ENCODE measurements at regions not wholly inside any gene's neighbourhood (a gene's known extent, or its start where the extent isn't known, plus 50 kb on each side); places are given as distances from the start of the nearest gene placed in this dataset.

GRCh38 chr1:73167009-73167657 lies 884.8 kb upstream of the NEGR1 start:
- Mint-ChIP-seq H3K36me3 (ENCODE audit: low read depth) (no peaks in the 10 kb centered on the region), H3K27ac (no peak overlapping the region), H3K4me3 (no peak overlapping the region), H3K9me3 (no peaks in the 10 kb centered on the region), H3K27me3 (ENCODE audit: low read depth, poor library complexity) (peaks cover 4% of the 10 kb centered on the region), H3K4me1 (no peaks in the 10 kb centered on the region)
- TF ChIP-seq, protein P1, sequence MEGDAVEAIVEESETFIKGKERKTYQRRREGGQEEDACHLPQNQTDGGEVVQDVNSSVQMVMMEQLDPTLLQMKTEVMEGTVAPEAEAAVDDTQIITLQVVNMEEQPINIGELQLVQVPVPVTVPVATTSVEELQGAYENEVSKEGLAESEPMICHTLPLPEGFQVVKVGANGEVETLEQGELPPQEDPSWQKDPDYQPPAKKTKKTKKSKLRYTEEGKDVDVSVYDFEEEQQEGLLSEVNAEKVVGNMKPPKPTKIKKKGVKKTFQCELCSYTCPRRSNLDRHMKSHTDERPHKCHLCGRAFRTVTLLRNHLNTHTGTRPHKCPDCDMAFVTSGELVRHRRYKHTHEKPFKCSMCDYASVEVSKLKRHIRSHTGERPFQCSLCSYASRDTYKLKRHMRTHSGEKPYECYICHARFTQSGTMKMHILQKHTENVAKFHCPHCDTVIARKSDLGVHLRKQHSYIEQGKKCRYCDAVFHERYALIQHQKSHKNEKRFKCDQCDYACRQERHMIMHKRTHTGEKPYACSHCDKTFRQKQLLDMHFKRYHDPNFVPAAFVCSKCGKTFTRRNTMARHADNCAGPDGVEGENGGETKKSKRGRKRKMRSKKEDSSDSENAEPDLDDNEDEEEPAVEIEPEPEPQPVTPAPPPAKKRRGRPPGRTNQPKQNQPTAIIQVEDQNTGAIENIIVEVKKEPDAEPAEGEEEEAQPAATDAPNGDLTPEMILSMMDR (IDR thresholded peaks at IDR 0.05): no peak
- no peak for DNase-seq

DNA sequence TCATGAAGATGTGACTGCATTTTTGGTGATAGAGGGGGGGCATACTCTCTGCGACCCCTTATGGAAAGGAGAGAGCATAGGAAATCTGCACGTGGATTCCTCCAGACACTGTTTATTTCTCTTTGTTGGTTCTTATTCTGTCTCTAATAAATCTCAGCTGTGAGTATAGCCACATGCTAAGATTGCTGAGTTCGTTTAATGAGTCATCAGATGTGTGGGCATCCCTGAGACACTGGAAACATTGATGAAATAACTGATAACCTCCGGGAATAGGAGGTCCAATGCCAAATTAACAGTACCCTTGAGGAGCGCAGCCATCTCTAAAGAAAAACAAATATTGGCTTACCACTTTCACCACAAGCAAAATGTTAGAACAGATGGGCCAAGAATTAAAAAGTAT lies 880.2 kb upstream of the NEGR1 start:
- no peak for DNase-seq
- peaks cover 8% of the 10 kb centered on the region for H3K27me3 Mint-ChIP-seq (ENCODE audit: low read depth, poor library complexity)
- H3K36me3 Mint-ChIP-seq (ENCODE audit: low read depth): no peaks in the 10 kb centered on the region
- TF ChIP-seq, protein P1 (IDR thresholded peaks at IDR 0.05): no peak
- H3K9me3 Mint-ChIP-seq: no peaks in the 10 kb centered on the region
- no peaks in the 10 kb centered on the region for H3K4me1 Mint-ChIP-seq
- H3K27ac Mint-ChIP-seq: no peak overlapping the region
- no peak overlapping the region for H3K4me3 Mint-ChIP-seq

GRCh38 chr1:73161418-73161817 lies 879.1 kb upstream of the NEGR1 start:
- TF ChIP-seq, protein P1 (IDR thresholded peaks at IDR 0.05): no peak
- peaks cover 8% of the 10 kb centered on the region for H3K27me3 Mint-ChIP-seq (ENCODE audit: low read depth, poor library complexity)
- H3K9me3 Mint-ChIP-seq: no peaks in the 10 kb centered on the region
- H3K4me1 Mint-ChIP-seq: no peaks in the 10 kb centered on the region
- no peaks in the 10 kb centered on the region for H3K36me3 Mint-ChIP-seq (ENCODE audit: low read depth)
- H3K27ac Mint-ChIP-seq: no peak overlapping the region
- H3K4me3 Mint-ChIP-seq: no peak overlapping the region
- DNase-seq: no peak

- H3K27ac Mint-ChIP-seq: no peak overlapping the region
- H3K9me3 Mint-ChIP-seq: no peaks in the 10 kb centered on the region
- no peak overlapping the region for H3K4me3 Mint-ChIP-seq
- DNase-seq: no peak
- TF ChIP-seq, protein P1 (IDR thresholded peaks at IDR 0.05): no peak
- peaks cover 8% of the 10 kb centered on the region for H3K27me3 Mint-ChIP-seq (ENCODE audit: low read depth, poor library complexity)
- no peaks in the 10 kb centered on the region for H3K4me1 Mint-ChIP-seq
- no peaks in the 10 kb centered on the region for H3K36me3 Mint-ChIP-seq (ENCODE audit: low read depth)
These were observed 878.4 kb upstream of the NEGR1 start for GRCh38 chr1:73160759-73161158.

DNA sequence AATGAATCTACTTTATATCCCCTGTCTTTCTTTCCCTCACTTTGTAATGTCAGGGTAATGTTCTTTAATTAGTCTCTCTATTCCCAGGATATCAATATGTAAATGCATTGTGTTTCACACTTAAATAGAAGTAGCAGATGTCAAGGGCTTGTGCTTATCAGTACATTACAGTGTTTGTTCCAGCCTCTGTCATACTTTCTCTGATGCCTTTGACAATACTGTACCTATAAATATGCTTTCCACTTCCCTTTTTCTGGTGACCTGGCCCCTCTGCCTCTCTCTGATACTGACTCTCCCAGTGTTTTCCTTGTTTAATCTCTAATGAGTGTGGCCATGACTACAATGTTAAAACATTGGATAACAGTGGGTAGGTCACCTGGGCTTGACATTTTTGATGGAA lies 862.0 kb upstream of the NEGR1 start:
- H3K9me3 Mint-ChIP-seq: peaks cover 3% of the 10 kb centered on the region
- TF ChIP-seq, protein P1 (IDR thresholded peaks at IDR 0.05): no peak
- H3K4me1 Mint-ChIP-seq: no peaks in the 10 kb centered on the region
- H3K27ac Mint-ChIP-seq: no peak overlapping the region
- DNase-seq: no peak
- H3K4me3 Mint-ChIP-seq: no peak overlapping the region
- no peaks in the 10 kb centered on the region for H3K36me3 Mint-ChIP-seq (ENCODE audit: low read depth)
- no peaks in the 10 kb centered on the region for H3K27me3 Mint-ChIP-seq (ENCODE audit: low read depth, poor library complexity)

DNA sequence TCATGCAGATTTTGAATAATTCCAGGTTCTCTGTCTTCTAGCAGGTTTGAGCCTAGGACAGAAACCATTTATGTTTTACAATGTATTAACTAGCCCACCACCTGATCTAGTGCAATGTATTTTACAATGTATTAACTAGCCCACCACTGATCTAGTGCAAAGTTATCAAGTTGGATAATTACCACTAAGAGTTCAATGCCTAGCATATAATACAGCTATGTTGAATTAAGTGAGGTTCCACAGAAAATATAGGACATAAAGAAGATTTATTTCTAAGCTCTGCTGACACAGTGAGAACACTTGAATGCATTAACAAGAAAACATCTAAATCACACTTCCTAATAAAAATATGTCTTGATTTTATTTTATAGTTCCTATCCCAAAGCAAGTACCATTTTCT lies 854.6 kb upstream of the NEGR1 start:
- no peak overlapping the region for H3K4me3 Mint-ChIP-seq
- no peak for DNase-seq
- H3K9me3 Mint-ChIP-seq: peaks cover 3% of the 10 kb centered on the region
- H3K27ac Mint-ChIP-seq: no peak overlapping the region
- TF ChIP-seq, protein P1 (IDR thresholded peaks at IDR 0.05): no peak
- H3K4me1 Mint-ChIP-seq: no peaks in the 10 kb centered on the region
- no peaks in the 10 kb centered on the region for H3K27me3 Mint-ChIP-seq (ENCODE audit: low read depth, poor library complexity)
- no peaks in the 10 kb centered on the region for H3K36me3 Mint-ChIP-seq (ENCODE audit: low read depth)

All from nephron progenitor cell (in vitro differentiated cells).